HCT116 (cell line): ENCODE measurements at regions not wholly inside any gene's neighbourhood (a gene's known extent, or its start where the extent isn't known, plus 50 kb on each side); places are given as distances from the start of the nearest gene placed in this dataset.

ENCODE experiments used
- ATF3 ChIP-seq: IDR thresholded peaks from 2 replicates; pipeline ENCODE4 v1.6.1; 2012
- CEBPB ChIP-seq: IDR thresholded peaks from 2 replicates; pipeline ENCODE4 v1.6.1; 2012; ENCODE audit warnings: low read depth
- CTCF ChIP-seq, 3 experiments: fragments of 200-600 bp in 1 of 3; sonication (generic) in 1 of 3; IDR thresholded peaks in 2 of 3; conservative IDR thresholded peaks in 1 of 3; 2 replicates each; pipeline ENCODE4 v1.5.1; 2012 to 2017; ENCODE audit warnings: low read depth in 2 of 3, low read length in 2 of 3, antibody characterized with exemption in 1 of 3, borderline replicate concordance in 1 of 3, control low read depth in 1 of 3, mild to moderate bottlenecking in 1 of 3, mixed read lengths in 1 of 3, mixed run types in 1 of 3, moderate library complexity in 1 of 3; ENCODE audit not compliant: insufficient read depth in 1 of 3
- EZH2 ChIP-seq: fragments of 200-600 bp; sonication (generic); IDR thresholded peaks from 2 replicates; pipeline ENCODE4 v1.6.1; 2017; ENCODE audit warnings: antibody characterized with exemption, mixed run types
- EZH2phosphoT487 ChIP-seq: fragments of 200-600 bp; IDR thresholded peaks from 2 replicates; pipeline ENCODE4 v1.6.1; 2018; ENCODE audit warnings: antibody characterized with exemption, borderline replicate concordance
- JUND ChIP-seq: IDR thresholded peaks from 2 replicates; pipeline ENCODE4 v1.6.1; 2012
- MAX ChIP-seq: IDR thresholded peaks from 2 replicates; pipeline ENCODE4 v1.6.1; 2012
- POLR2A ChIP-seq: IDR thresholded peaks from 2 replicates; pipeline ENCODE4 v1.7.0; 2011; ENCODE audit warnings: borderline replicate concordance; ENCODE audit not compliant: insufficient read depth, insufficient read length; ENCODE audit errors: extremely low read depth
- POLR2AphosphoS5 ChIP-seq: IDR thresholded peaks from 2 replicates; pipeline ENCODE4 v1.6.1; 2011; ENCODE audit warnings: mild to moderate bottlenecking, low read depth, low read length, moderate library complexity
- SRF ChIP-seq: IDR thresholded peaks from 2 replicates; pipeline ENCODE4 v1.6.1; 2012; ENCODE audit warnings: low read depth
- YY1 ChIP-seq: IDR thresholded peaks from 2 replicates; pipeline ENCODE4 v1.6.1; 2011; ENCODE audit warnings: low read length, low read depth, moderate library complexity, mild to moderate bottlenecking; ENCODE audit not compliant: insufficient replicate concordance; ENCODE audit errors: extremely low read depth
- ZBTB33 ChIP-seq: IDR thresholded peaks from 2 replicates; pipeline ENCODE4 v1.6.1; 2011; ENCODE audit warnings: mild to moderate bottlenecking, low read length, moderate library complexity; ENCODE audit not compliant: insufficient replicate concordance; ENCODE audit errors: extremely low read depth
- ZNF274 ChIP-seq: fragments of 200-500 bp; sonication (Bioruptor generic); IDR thresholded peaks from 2 replicates; pipeline ENCODE4 v1.6.1; 2014; ENCODE audit warnings: mild to moderate bottlenecking, low read depth, low read length, inconsistent platforms

- TF ChIP-seq JUND: no peak
- TF ChIP-seq CEBPB: no peak
- TF ChIP-seq CTCF (IDR thresholded peaks at IDR 0.05 in 2 of 3, conservative IDR thresholded peaks at IDR 0.05 in 1 of 3; ENCODE audit: borderline replicate concordance in 1 of 3, insufficient read depth in 1 of 3, low read depth in 2 of 3, low read length in 2 of 3): no peak
- TF ChIP-seq YY1: no peak
- no peak for TF ChIP-seq POLR2A
- no peak for TF ChIP-seq POLR2AphosphoS5
- no peak for TF ChIP-seq MAX
- TF ChIP-seq ZBTB33: no peak
- TF ChIP-seq EZH2: no peak
- TF ChIP-seq ATF3: no peak
- TF ChIP-seq EZH2phosphoT487: no peak
- no peak for TF ChIP-seq SRF
- TF ChIP-seq ZNF274: no peak
These were observed 129.8 kb downstream of the S1PR1 start for GRCh38 chr1:101366513-101367215.
